SK-N-MC (cell line): ENCODE measurements at regions not wholly inside any gene's neighbourhood (a gene's known extent, or its start where the extent isn't known, plus 50 kb on each side); places are given as distances from the start of the nearest gene placed in this dataset.

ENCODE experiments used
- EZH2 ChIP-seq: fragments of 200-600 bp; sonication (generic); IDR thresholded peaks from one replicate; pipeline ENCODE4 v1.6.1; 2017; ENCODE audit warnings: antibody characterized with exemption
- FOXP2 ChIP-seq: optimal IDR thresholded peaks from 2 replicates; pipeline ENCODE3; 2011; ENCODE audit warnings: mild to moderate bottlenecking, moderate library complexity; ENCODE audit not compliant: insufficient read depth; ENCODE audit errors: extremely low read length, control extremely low read depth
- POLR2AphosphoS5 ChIP-seq: IDR thresholded peaks from 2 replicates; pipeline ENCODE4 v1.6.1; 2012; ENCODE audit warnings: mild to moderate bottlenecking, low read depth, low read length, borderline replicate concordance

- TF ChIP-seq EZH2 = no peak
- no peak for TF ChIP-seq POLR2AphosphoS5
- TF ChIP-seq FOXP2 = no peak
Observed at GRCh38 chr2:6233993-6234392, 541.8 kb downstream of the SOX11 start.
